B cell (primary cell): ENCODE measurements at regions not wholly inside any gene's neighbourhood (a gene's known extent, or its start where the extent isn't known, plus 50 kb on each side); places are given as distances from the start of the nearest gene placed in this dataset.

ENCODE experiments used
- CTCF ChIP-seq: fragments of 200-600 bp; IDR thresholded peaks from one replicate; pipeline ENCODE4 v1.8.0; 2022; ENCODE audit warnings: antibody characterized with exemption, mild to moderate bottlenecking
- EZH2 ChIP-seq: IDR thresholded peaks from 2 replicates; pipeline ENCODE4 v1.6.1; 2012; ENCODE audit warnings: borderline replicate concordance, low read depth, mild to moderate bottlenecking, moderate library complexity, low read length; ENCODE audit not compliant: insufficient read depth, poor library complexity, severe bottlenecking

- TF ChIP-seq CTCF (no peak), EZH2 (no peak)
Observed at GRCh38 chr13:107574517-107575210, 640.7 kb downstream of the LIG4 start.
